Uterus (tissue), 3 donors: ENCODE measurements at regions not wholly inside any gene's neighbourhood (a gene's known extent, or its start where the extent isn't known, plus 50 kb on each side); places are given as distances from the start of the nearest gene placed in this dataset.

Experiments
- DNase-seq, 2 donors: peaks; one replicate each; pipeline ENCODE4 v3.0.0-alpha.2; 2019 to 2020
- H3K27ac ChIP-seq, 2 donors: fragments of 200-600 bp; sonication (generic); 1 replicate in 1 of 2; 2 replicates in 1 of 2; pipeline ENCODE4 v1.5.1; 2016 to 2018
- H3K27me3 ChIP-seq, 2 donors: fragments of 200-600 bp; sonication (generic); one replicate each; pipeline ENCODE4 v1.5.1; 2018 to 2019; ENCODE audit warnings: control low read depth in 1 of 2
- H3K36me3 ChIP-seq, 2 donors: fragments of 200-600 bp; sonication (generic); one replicate each; pipeline ENCODE4 v1.5.1; 2019; ENCODE audit warnings: control low read depth in 1 of 2
- H3K4me1 ChIP-seq, 2 donors: fragments of 200-600 bp; sonication (generic); one replicate each; pipeline ENCODE4 v1.5.1; 2018 to 2019; ENCODE audit warnings: control low read depth in 1 of 2
- H3K4me3 ChIP-seq, 2 donors: fragments of 200-600 bp; sonication (generic); 1 replicate in 1 of 2; 2 replicates in 1 of 2; pipeline ENCODE4 v1.5.1; 2018 to 2019; ENCODE audit warnings: mild to moderate bottlenecking in 1 of 2
- H3K9me3 ChIP-seq, 2 donors: fragments of 200-600 bp; sonication (generic); one replicate each; pipeline ENCODE4 v1.5.1; 2019; ENCODE audit warnings: control low read depth in 1 of 2
- POLR2A ChIP-seq, 2 donors: fragments of 450-650 bp; IDR thresholded peaks; one replicate each; pipeline ENCODE4 v1.6.1; 2016; ENCODE audit warnings: antibody characterized with exemption in 2 of 2, mild to moderate bottlenecking in 1 of 2, moderate library complexity in 1 of 2
- intact Hi-C: fragments of 100-400 bp; cut with DNase I; formaldehyde crosslinking; loops from one replicate; pipeline ENCODE4 v1.15.1; 2023; ENCODE audit warnings: low total_unique reads
- TF ChIP-seq, protein P1 (sequence below), 4 experiments: fragments of 200-600 bp in 2 of 4; fragments of 450-650 bp in 2 of 4; sonication (generic) in 2 of 4; IDR thresholded peaks; one replicate each; pipeline ENCODE4 v1.5.1; 2016 to 2019; ENCODE audit warnings: antibody characterized with exemption in 4 of 4, mild to moderate bottlenecking in 2 of 4, moderate library complexity in 1 of 4
- donor health status: DM: yes; HTN: yes; CAD: no.

DNA sequence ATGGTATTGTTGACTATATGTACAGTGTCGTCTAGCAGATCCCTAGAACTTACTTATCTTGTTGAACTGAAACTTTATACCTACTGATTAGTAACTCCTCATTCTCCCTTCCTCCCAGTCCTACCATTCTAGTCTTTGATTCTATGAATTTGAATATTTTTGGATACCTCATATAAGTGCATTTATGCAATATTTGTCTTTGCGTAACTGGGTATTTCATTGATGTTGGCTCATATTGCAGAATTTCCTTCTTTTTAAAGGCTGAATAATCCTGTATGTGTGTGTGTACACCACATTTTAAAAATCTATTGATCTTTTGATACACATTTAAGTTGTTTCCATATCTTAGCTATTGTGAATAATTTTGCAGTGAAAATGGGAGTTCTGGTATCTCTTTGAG, 119.9 kb downstream of the SOX4 start:
- Histone ChIP-seq H3K4me3 (no peak overlapping the region), H3K4me1 (no peaks in the 10 kb centered on the region), H3K9me3 (no peaks in the 10 kb centered on the region), H3K27me3 (no peaks in the 10 kb centered on the region), H3K27ac (no peak overlapping the region), H3K36me3 (no peaks in the 10 kb centered on the region)
- intact Hi-C loops = no loop called here
- TF ChIP-seq, protein P1, sequence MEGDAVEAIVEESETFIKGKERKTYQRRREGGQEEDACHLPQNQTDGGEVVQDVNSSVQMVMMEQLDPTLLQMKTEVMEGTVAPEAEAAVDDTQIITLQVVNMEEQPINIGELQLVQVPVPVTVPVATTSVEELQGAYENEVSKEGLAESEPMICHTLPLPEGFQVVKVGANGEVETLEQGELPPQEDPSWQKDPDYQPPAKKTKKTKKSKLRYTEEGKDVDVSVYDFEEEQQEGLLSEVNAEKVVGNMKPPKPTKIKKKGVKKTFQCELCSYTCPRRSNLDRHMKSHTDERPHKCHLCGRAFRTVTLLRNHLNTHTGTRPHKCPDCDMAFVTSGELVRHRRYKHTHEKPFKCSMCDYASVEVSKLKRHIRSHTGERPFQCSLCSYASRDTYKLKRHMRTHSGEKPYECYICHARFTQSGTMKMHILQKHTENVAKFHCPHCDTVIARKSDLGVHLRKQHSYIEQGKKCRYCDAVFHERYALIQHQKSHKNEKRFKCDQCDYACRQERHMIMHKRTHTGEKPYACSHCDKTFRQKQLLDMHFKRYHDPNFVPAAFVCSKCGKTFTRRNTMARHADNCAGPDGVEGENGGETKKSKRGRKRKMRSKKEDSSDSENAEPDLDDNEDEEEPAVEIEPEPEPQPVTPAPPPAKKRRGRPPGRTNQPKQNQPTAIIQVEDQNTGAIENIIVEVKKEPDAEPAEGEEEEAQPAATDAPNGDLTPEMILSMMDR (IDR thresholded peaks at IDR 0.05) = no peak
- no peak for TF ChIP-seq POLR2A (IDR thresholded peaks at IDR 0.05)
- DNase-seq = no peak

DNA sequence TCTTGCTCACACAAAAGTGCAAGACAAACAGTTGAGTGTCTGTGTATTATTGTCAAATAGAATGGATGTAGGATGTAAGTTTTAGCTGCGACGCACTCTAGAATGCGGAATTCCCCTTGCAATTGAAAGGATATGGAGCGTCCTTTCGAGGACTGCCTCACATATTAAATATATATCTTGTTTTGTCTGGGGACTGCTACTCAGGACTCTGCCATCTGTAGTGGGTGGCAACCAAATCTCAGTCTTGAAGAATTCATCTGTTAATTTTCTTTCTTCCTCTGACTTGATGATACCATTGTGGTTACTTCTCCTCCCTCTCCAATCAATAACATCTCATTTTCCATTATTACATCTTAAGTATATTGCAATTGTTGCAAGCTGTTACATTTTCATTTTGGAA, 121.6 kb downstream of the SOX4 start:
- Histone ChIP-seq H3K27ac (no peak overlapping the region), H3K9me3 (no peaks in the 10 kb centered on the region), H3K4me3 (no peak overlapping the region), H3K36me3 (no peaks in the 10 kb centered on the region), H3K4me1 (no peaks in the 10 kb centered on the region), H3K27me3 (no peaks in the 10 kb centered on the region)
- intact Hi-C loops = no loop called here
- DNase-seq = no peak
- TF ChIP-seq, protein P1 (IDR thresholded peaks at IDR 0.05) = no peak
- TF ChIP-seq POLR2A (IDR thresholded peaks at IDR 0.05) = no peak

DNA sequence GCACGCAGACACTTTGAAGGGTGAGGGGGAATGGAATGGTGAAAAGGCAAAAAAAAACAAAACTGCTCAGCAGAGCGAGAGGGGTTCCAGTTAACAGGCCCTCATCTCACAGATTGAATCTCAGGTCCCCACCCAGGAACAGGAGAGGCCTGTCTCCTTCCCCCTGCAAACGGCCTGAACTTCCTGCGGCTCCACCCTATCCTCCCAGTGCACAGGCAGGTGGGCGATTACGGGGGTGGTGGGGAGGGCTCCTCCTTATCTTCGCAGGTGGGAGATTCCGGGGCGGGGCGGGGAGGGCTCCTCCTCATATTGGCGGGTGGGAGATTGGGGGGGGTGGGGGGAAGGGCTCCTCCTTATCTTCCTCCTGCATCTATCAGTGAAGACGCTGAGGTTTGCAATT, 129.0 kb downstream of the SOX4 start:
- H3K9me3 ChIP-seq = no peaks in the 10 kb centered on the region
- DNase-seq = no peak
- no peak overlapping the region for H3K27ac ChIP-seq
- intact Hi-C loops = no loop called here
- no peaks in the 10 kb centered on the region for H3K27me3 ChIP-seq
- no peak overlapping the region for H3K4me3 ChIP-seq
- H3K4me1 ChIP-seq = no peaks in the 10 kb centered on the region
- no peaks in the 10 kb centered on the region for H3K36me3 ChIP-seq
- TF ChIP-seq, protein P1 (IDR thresholded peaks at IDR 0.05) = no peak
- TF ChIP-seq POLR2A (IDR thresholded peaks at IDR 0.05) = no peak

DNA sequence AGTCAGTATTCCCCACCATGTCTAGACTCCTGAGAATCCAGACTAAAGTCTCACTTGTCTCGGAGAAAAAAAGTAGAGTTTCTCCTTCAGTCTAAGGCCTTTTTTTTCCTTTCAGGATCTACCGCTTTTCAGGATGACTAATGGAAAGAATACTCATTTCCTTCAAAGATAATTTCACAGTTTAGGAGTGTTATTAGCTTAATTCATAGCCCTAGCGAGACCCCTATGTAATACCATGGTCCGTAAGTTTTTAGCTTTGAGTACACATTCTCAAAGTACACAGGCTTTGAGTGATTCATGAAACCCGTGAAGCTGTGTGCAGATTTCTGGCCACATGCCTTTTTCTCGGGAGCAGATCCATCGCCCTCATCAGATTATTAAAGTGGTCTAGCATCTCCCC, 133.1 kb downstream of the SOX4 start:
- H3K36me3 ChIP-seq = no peaks in the 10 kb centered on the region
- TF ChIP-seq POLR2A (IDR thresholded peaks at IDR 0.05) = no peak
- TF ChIP-seq, protein P1 (IDR thresholded peaks at IDR 0.05) = no peak
- intact Hi-C loops = no loop called here
- H3K27ac ChIP-seq = no peak overlapping the region
- H3K9me3 ChIP-seq = no peaks in the 10 kb centered on the region
- no peak overlapping the region for H3K4me3 ChIP-seq
- H3K4me1 ChIP-seq = no peaks in the 10 kb centered on the region
- DNase-seq = no peak
- H3K27me3 ChIP-seq = no peaks in the 10 kb centered on the region

DNA sequence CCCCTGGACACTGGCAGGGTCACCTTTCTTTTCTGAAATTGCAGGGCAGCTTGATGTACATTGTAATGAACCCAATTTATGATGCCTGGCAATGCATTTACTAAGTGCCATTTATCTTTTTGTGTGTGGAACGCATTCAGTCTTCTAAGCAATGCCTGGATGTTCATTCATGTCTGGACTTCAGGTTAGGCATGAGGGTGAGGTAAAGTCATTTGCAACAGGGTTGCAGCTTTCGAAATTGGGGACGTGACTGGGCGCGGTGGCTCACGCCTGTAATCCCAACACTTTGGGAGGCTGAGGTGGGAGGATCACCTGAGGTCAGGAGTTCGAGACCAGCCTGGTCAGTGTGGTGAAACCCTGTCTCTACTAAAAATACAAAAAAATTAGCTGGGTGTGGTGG, 134.6 kb downstream of the SOX4 start:
- H3K9me3 ChIP-seq = no peaks in the 10 kb centered on the region
- H3K4me1 ChIP-seq = no peaks in the 10 kb centered on the region
- intact Hi-C loops = no loop called here
- TF ChIP-seq, protein P1 (IDR thresholded peaks at IDR 0.05) = no peak
- TF ChIP-seq POLR2A (IDR thresholded peaks at IDR 0.05) = no peak
- no peak overlapping the region for H3K27ac ChIP-seq
- H3K4me3 ChIP-seq = no peak overlapping the region
- H3K27me3 ChIP-seq = no peaks in the 10 kb centered on the region
- no peaks in the 10 kb centered on the region for H3K36me3 ChIP-seq
- DNase-seq = no peak
